ENCODE measurements at regions not wholly inside any gene's neighbourhood (a gene's known extent, or its start where the extent isn't known, plus 50 kb on each side); places are given as distances from the start of the nearest gene placed in this dataset.
"Not testable (repeated sequence)": the region's sequence is repeated elsewhere in the genome, so short reads cannot be mapped to it uniquely, and the experiment has no call there.

- H3K27ac Mint-ChIP-seq, result no peak overlapping the region
- Histone ChIP-seq H3K4me1 (ENCODE audit: insufficient read depth, low read length) (no peaks in the 10 kb centered on the region), H3K4me3 (ENCODE audit: low read length) (no peak overlapping the region), H3K27ac (ENCODE audit: low read depth in 1 of 2, low read length in 2 of 2) (no peak overlapping the region), H3K36me3 (ENCODE audit: insufficient read depth, low read length) (no peaks in the 10 kb centered on the region), H3K27me3 (ENCODE audit: control insufficient read depth in 1 of 2, insufficient read depth in 2 of 2, low read length in 2 of 2) (no peaks in the 10 kb centered on the region), H3K9me3 (ENCODE audit: control insufficient read depth in 1 of 2, insufficient read depth in 1 of 2, low read length in 2 of 2) (peaks cover 0 to under 1% of the 10 kb centered on the region in 2 experiments)
- no peaks in the 10 kb centered on the region for H3K9me3 Mint-ChIP-seq
- H3K36me3 Mint-ChIP-seq (ENCODE audit: low read depth), result no peaks in the 10 kb centered on the region
- POLR2A ChIA-PET, result no interaction called here
- CTCF ChIA-PET, result no interaction called here
- no peak overlapping the region for H3K4me3 Mint-ChIP-seq
- H3K27me3 Mint-ChIP-seq, result no peaks in the 10 kb centered on the region
- no peaks in the 10 kb centered on the region for H3K4me1 Mint-ChIP-seq (ENCODE audit: low read depth)
- ATAC-seq (ENCODE audit: poor library complexity), result no peak
- no peak for DNase-seq
- TF ChIP-seq CTCF (IDR thresholded peaks at IDR 0.05), result no peak
- intact Hi-C loops (cut with DNase I, micrococcal nuclease), result no loop called here
Observed at GRCh38 chr3:162398554-162398953, 901.9 kb downstream of the OTOL1 start.

GRCh38 chr3:162400697-162401096 lies 904.1 kb downstream of the OTOL1 start:
- Histone ChIP-seq H3K9me3 (ENCODE audit: control insufficient read depth in 1 of 2, insufficient read depth in 1 of 2, low read length in 2 of 2) (peaks cover 0 to 4% of the 10 kb centered on the region in 2 experiments), H3K27me3 (ENCODE audit: control insufficient read depth in 1 of 2, insufficient read depth in 2 of 2, low read length in 2 of 2) (no peaks in the 10 kb centered on the region), H3K27ac (ENCODE audit: low read depth in 1 of 2, low read length in 2 of 2) (no peak overlapping the region), H3K4me3 (ENCODE audit: low read length) (no peak overlapping the region), H3K36me3 (ENCODE audit: insufficient read depth, low read length) (no peaks in the 10 kb centered on the region), H3K4me1 (ENCODE audit: insufficient read depth, low read length) (no peaks in the 10 kb centered on the region)
- Mint-ChIP-seq H3K27me3 (no peaks in the 10 kb centered on the region), H3K4me3 (no peak overlapping the region), H3K27ac (no peak overlapping the region), H3K36me3 (ENCODE audit: low read depth) (no peaks in the 10 kb centered on the region), H3K4me1 (ENCODE audit: low read depth) (no peaks in the 10 kb centered on the region), H3K9me3 (peaks cover 9% of the 10 kb centered on the region)
- ChIA-PET CTCF (no interaction called here), POLR2A (no interaction called here)
- no peak for TF ChIP-seq CTCF (IDR thresholded peaks at IDR 0.05)
- no peak for ATAC-seq (ENCODE audit: poor library complexity)
- intact Hi-C loops (cut with DNase I, micrococcal nuclease), result no loop called here
- no peak for DNase-seq

- H3K27ac ChIP-seq (ENCODE audit: low read depth in 1 of 2, low read length in 2 of 2); intact Hi-C loops (cut with DNase I, micrococcal nuclease); H3K4me1 ChIP-seq (ENCODE audit: insufficient read depth, low read length); H3K27me3 ChIP-seq (ENCODE audit: control insufficient read depth in 1 of 2, insufficient read depth in 2 of 2, low read length in 2 of 2); H3K27ac Mint-ChIP-seq; CTCF ChIA-PET; H3K4me1 Mint-ChIP-seq (ENCODE audit: low read depth); H3K27me3 Mint-ChIP-seq; H3K4me3 ChIP-seq (ENCODE audit: low read length); H3K36me3 ChIP-seq (ENCODE audit: insufficient read depth, low read length); H3K4me3 Mint-ChIP-seq; POLR2A ChIA-PET; ATAC-seq (ENCODE audit: poor library complexity); DNase-seq; H3K9me3 Mint-ChIP-seq; H3K9me3 ChIP-seq (ENCODE audit: control insufficient read depth in 1 of 2, insufficient read depth in 1 of 2, low read length in 2 of 2); H3K36me3 Mint-ChIP-seq (ENCODE audit: low read depth): not testable (repeated sequence)
Observed at GRCh38 chr3:162411556-162411955, 914.9 kb downstream of the OTOL1 start.

- DNase-seq (no peak), ATAC-seq (ENCODE audit: poor library complexity) (no peak)
- H3K4me1 ChIP-seq (ENCODE audit: insufficient read depth, low read length), result no peaks in the 10 kb centered on the region
- peaks cover 0 to 8% of the 10 kb centered on the region in 2 experiments for H3K9me3 ChIP-seq (ENCODE audit: control insufficient read depth in 1 of 2, insufficient read depth in 1 of 2, low read length in 2 of 2)
- no peaks in the 10 kb centered on the region for H3K27me3 ChIP-seq (ENCODE audit: control insufficient read depth in 1 of 2, insufficient read depth in 2 of 2, low read length in 2 of 2)
- Mint-ChIP-seq H3K4me1 (ENCODE audit: low read depth) (no peaks in the 10 kb centered on the region), H3K27me3 (no peaks in the 10 kb centered on the region), H3K27ac (no peak overlapping the region), H3K36me3 (ENCODE audit: low read depth) (no peaks in the 10 kb centered on the region), H3K9me3 (peaks cover 5% of the 10 kb centered on the region), H3K4me3 (no peak overlapping the region)
- POLR2A ChIA-PET, result no interaction called here
- H3K36me3 ChIP-seq (ENCODE audit: insufficient read depth, low read length), result no peaks in the 10 kb centered on the region
- no peak for TF ChIP-seq CTCF (IDR thresholded peaks at IDR 0.05)
- H3K4me3 ChIP-seq (ENCODE audit: low read length), result no peak overlapping the region
- CTCF ChIA-PET, result no interaction called here
- intact Hi-C loops (cut with DNase I, micrococcal nuclease), result no loop called here
- H3K27ac ChIP-seq (ENCODE audit: low read depth in 1 of 2, low read length in 2 of 2), result no peak overlapping the region
Observed at GRCh38 chr3:162421721-162422120, 925.1 kb downstream of the OTOL1 start.

All from CD4-positive, alpha-beta T cell (primary cell).